ENCODE measurements at regions not wholly inside any gene's neighbourhood (a gene's known extent, or its start where the extent isn't known, plus 50 kb on each side); places are given as distances from the start of the nearest gene placed in this dataset.

- TF ChIP-seq CTCF (IDR thresholded peaks at IDR 0.05; ENCODE audit: low read depth, low read length) (no peak), EZH2phosphoT487 (IDR thresholded peaks at IDR 0.05; ENCODE audit: low read depth) (no peak)
Observed at GRCh38 chr2:20919297-20919800, 96.4 kb upstream of the LDAH start.
